K562 (cell line): ENCODE measurements at regions not wholly inside any gene's neighbourhood (a gene's known extent, or its start where the extent isn't known, plus 50 kb on each side); places are given as distances from the start of the nearest gene placed in this dataset.

ENCODE experiments used
- ATAC-seq: fragments of 200-7000 bp; cut with Tn5 transposase; 3 replicates; pipeline ENCODE4 v1.9.1; 2020; ENCODE audit warnings: moderate library complexity
- BruUV-seq: library from RNA; stranded (reverse); fragments of 400-500 nt; replicated peaks from 2 replicates; lab custom pipeline; 2021; lab: Mats Ljungman, UMichigan
- CTCF ChIA-PET: fragments of 300-600 bp; formaldehyde crosslinking; extraction: SDS; loops from one replicate; lab custom pipeline; 2021; ENCODE audit warnings: low intra/inter-chr PET ratio; lab: Yijun Ruan, JAX
- POLR2A ChIA-PET: fragments of 300-600, 350-650 bp; sonication (Branson Sonifier 250); formaldehyde crosslinking; extraction: SDS; loops from one replicate; lab custom pipeline; 2021; ENCODE audit warnings: antibody characterized with exemption, inconsistent platforms; lab: Yijun Ruan, JAX
- DNase-seq, 4 experiments: peaks; one replicate each; pipeline versions ENCODE4 v3.0.0 to v3.0.0-alpha.2; 2011 to 2018; ENCODE audit warnings: low spot score in 3 of 4, mixed read lengths in 3 of 4; ENCODE audit errors: extremely low read depth in 1 of 4
- FAIRE-seq: peaks from 2 replicates; lab custom pipeline; 2011; peaks lifted over from hg19 to GRCh38; lab: Jason Lieb, UNC
- H2AFZ ChIP-seq: 2 replicates; pipeline ENCODE4 v1.6.0; 2011; ENCODE audit warnings: low read depth, low read length, control low read depth, inconsistent platforms
- H3K27ac ChIP-seq: fragments of 200-600 bp; 3 replicates; pipeline ENCODE4 v1.8.0; 2011; ENCODE audit warnings: low read depth, mild to moderate bottlenecking, control low read depth, inconsistent platforms, low read length, moderate library complexity, mixed read lengths; ENCODE audit errors: extremely low read depth
- H3K27me3 ChIP-seq, 2 experiments: fragments of 300-600 bp in 1 of 2; 2 replicates in 1 of 2; 3 replicates in 1 of 2; pipeline versions ENCODE4 v1.6.0 to v1.8.0; 2011; ENCODE audit warnings: inconsistent platforms in 2 of 2, low read length in 2 of 2, mild to moderate bottlenecking in 1 of 2, mixed read lengths in 1 of 2, moderate library complexity in 1 of 2; ENCODE audit not compliant: control insufficient read depth in 2 of 2, insufficient read depth in 2 of 2
- H3K36me3 ChIP-seq: fragments of 300-600 bp; 3 replicates; pipeline ENCODE4 v1.8.0; 2011; ENCODE audit warnings: mild to moderate bottlenecking, low read length, inconsistent platforms; ENCODE audit not compliant: control insufficient read depth, insufficient read depth
- H3K4me1 ChIP-seq, 2 experiments: fragments of 200-600 bp in 1 of 2; replicated peaks in 1 of 2; 2 replicates in 1 of 2; 3 replicates in 1 of 2; pipeline versions ENCODE4 v1.5.1 to v1.8.0; 2011; ENCODE audit warnings: inconsistent platforms in 2 of 2, low read length in 2 of 2, mild to moderate bottlenecking in 1 of 2, mixed read lengths in 1 of 2, moderate library complexity in 1 of 2; ENCODE audit not compliant: control insufficient read depth in 2 of 2, insufficient read depth in 2 of 2
- H3K4me2 ChIP-seq: 2 replicates; pipeline ENCODE4 v1.6.1; 2011; ENCODE audit warnings: low read length, control low read depth, inconsistent platforms, mixed read lengths; ENCODE audit not compliant: insufficient read depth
- H3K4me3 ChIP-seq: fragments of 200-600 bp; sonication (generic), shearing (Covaris generic); 2 replicates; pipeline ENCODE4 v1.5.1; 2016; ENCODE audit warnings: control low read depth, inconsistent platforms
- H3K79me2 ChIP-seq: fragments of 200-600 bp; 3 replicates; pipeline ENCODE4 v1.8.0; 2011; ENCODE audit warnings: low read length, inconsistent platforms; ENCODE audit not compliant: control insufficient read depth, insufficient read depth
- H3K9ac ChIP-seq, 2 experiments: 2 replicates each; pipeline versions ENCODE4 v1.6.0 to v1.6.1; 2011; ENCODE audit warnings: low read depth in 2 of 2, low read length in 2 of 2, control low read depth in 1 of 2, inconsistent platforms in 1 of 2, mild to moderate bottlenecking in 1 of 2, mixed read lengths in 1 of 2; ENCODE audit not compliant: insufficient read depth in 1 of 2
- H3K9me1 ChIP-seq: one replicate; pipeline ENCODE4 v1.6.0; 2011; ENCODE audit warnings: inconsistent platforms, mild to moderate bottlenecking, low read length, moderate library complexity; ENCODE audit not compliant: control insufficient read depth, insufficient read depth
- H3K9me3 ChIP-seq: replicated peaks from 2 replicates; pipeline ENCODE4 v1.5.1; 2011; ENCODE audit warnings: low read depth, low read length, inconsistent platforms; ENCODE audit not compliant: control insufficient read depth, insufficient read depth
- H4K20me1 ChIP-seq: replicated peaks from 2 replicates; pipeline ENCODE4 v1.6.1; 2011; ENCODE audit warnings: low read length, inconsistent platforms, mixed read lengths; ENCODE audit not compliant: control insufficient read depth, insufficient read depth
- CREB3 ChIP-seq: fragments of 450-650 bp; conservative IDR thresholded peaks from 2 replicates; pipeline ENCODE4 v1.6.1; 2016; ENCODE audit warnings: missing genetic modification characterization, low read depth, mild to moderate bottlenecking, missing compliant biosample characterization, moderate library complexity
- CXXC5 ChIP-seq: fragments of 250-450 bp; sonication (Bioruptor Pico); IDR thresholded peaks from 2 replicates; pipeline ENCODE4 v1.8.0; 2022; ENCODE audit warnings: inconsistent platforms, mild to moderate bottlenecking, moderate library complexity
- FOS ChIP-seq: IDR thresholded peaks from 3 replicates; pipeline ENCODE4 v1.6.1; 2011; ENCODE audit not compliant: insufficient read length; ENCODE audit errors: extremely low read depth
- GABPA ChIP-seq: fragments of 200-800 bp; sonication (Bioruptor generic); conservative IDR thresholded peaks from 2 replicates; pipeline ENCODE4 v1.6.1; 2016; ENCODE audit warnings: low read depth, missing genetic modification characterization, missing compliant biosample characterization
- HLTF ChIP-seq: fragments of 450-650 bp; IDR thresholded peaks from 2 replicates; pipeline ENCODE4 v1.6.1; 2016
- MCM2 ChIP-seq: fragments of 450-650 bp; IDR thresholded peaks from 2 replicates; pipeline ENCODE4 v1.6.1; 2017; ENCODE audit warnings: low read depth, mild to moderate bottlenecking
- MLLT1 ChIP-seq, 2 experiments: fragments of 450-650 bp; IDR thresholded peaks; 2 replicates each; pipeline ENCODE4 v1.6.1; 2016
- MXD1 ChIP-seq: fragments of 250-450 bp; sonication (Bioruptor Pico); IDR thresholded peaks from 2 replicates; pipeline ENCODE4 v1.8.0; 2021; ENCODE audit warnings: borderline replicate concordance, mild to moderate bottlenecking, moderate library complexity; ENCODE audit not compliant: poor library complexity, severe bottlenecking
- RBM39 ChIP-seq: fragments of 200-400 bp; formaldehyde crosslinking; optimal IDR thresholded peaks from 2 replicates; pipeline ENCODE3; 2018; ENCODE audit warnings: low read depth, low read length
- RNF2 ChIP-seq: sonication (generic); IDR thresholded peaks from 2 replicates; pipeline ENCODE4 v1.6.1; 2016
- YY1 ChIP-seq, 3 experiments: IDR thresholded peaks; 2 replicates each; pipeline ENCODE4 v1.6.1; 2011; ENCODE audit warnings: low read length in 2 of 3, mild to moderate bottlenecking in 2 of 3, moderate library complexity in 2 of 3, borderline replicate concordance in 1 of 3, control low read depth in 1 of 3, low read depth in 1 of 3; ENCODE audit not compliant: insufficient read depth in 3 of 3, insufficient replicate concordance in 2 of 3, control insufficient read depth in 1 of 3, insufficient read length in 1 of 3; ENCODE audit errors: extremely low read depth in 1 of 3
- ZBTB5 ChIP-seq: fragments of 450-650 bp; IDR thresholded peaks from 2 replicates; pipeline ENCODE4 v1.6.1; 2017; ENCODE audit warnings: antibody characterized with exemption
- WGBS: fragments of 100-300 bp; shearing (Covaris generic); methylation state at CpG from one replicate; pipeline ENCODE4 v1.1.6; 2016; ENCODE audit warnings: low coverage, mixed read lengths; ENCODE audit not compliant: insufficient coverage; ENCODE audit errors: missing lambda C conversion rate; 5-methylcytosine and 5-hydroxymethylcytosine counted together
- in situ Hi-C: fragments of 300-500 bp; cut with MboI; formaldehyde crosslinking; loops from 4 replicates; pipeline ENCODE4 v1.15.0; 2018; ENCODE audit warnings: inconsistent platforms, mixed read lengths
- intact Hi-C: fragments of 100-400 bp; cut with micrococcal nuclease; formaldehyde crosslinking; loops from 2 replicates; pipeline ENCODE4 v1.14.2; 2022
- TF ChIP-seq, protein P1 (sequence below): fragments of 450-650 bp; IDR thresholded peaks from 2 replicates; pipeline ENCODE4 v1.7.1; 2018; ENCODE audit warnings: mild to moderate bottlenecking, low read depth; ENCODE audit not compliant: partially characterized antibody
- TF ChIP-seq, protein P2 (sequence below): sonication (generic); formaldehyde crosslinking; IDR thresholded peaks from 2 replicates; pipeline ENCODE4 v1.8.0; 2022; ENCODE audit warnings: mild to moderate bottlenecking, missing genetic modification reagents

DNA sequence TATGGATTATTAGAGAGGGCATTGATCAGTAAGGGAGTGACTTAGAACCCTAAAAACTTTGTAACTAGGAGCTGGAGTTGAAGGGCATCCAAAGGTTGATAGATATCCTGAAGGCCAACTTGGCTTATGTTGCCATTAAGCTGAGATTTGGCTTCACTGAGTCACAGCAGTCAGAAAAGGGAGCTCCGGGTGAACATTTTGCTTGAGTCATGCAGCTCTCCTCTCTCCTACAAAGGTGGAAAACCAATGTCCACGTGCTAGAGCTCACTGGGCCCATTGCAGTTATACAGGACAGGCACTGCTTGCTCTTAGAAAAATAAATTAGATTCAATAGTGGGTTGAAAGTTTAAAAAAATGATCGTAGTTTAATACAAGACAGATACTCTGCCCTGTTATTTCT, 87.3 kb upstream of the LRIG3 start:
- H3K27me3 ChIP-seq: no peaks in the 10 kb centered on the region
- no peaks in the 10 kb centered on the region for H4K20me1 ChIP-seq
- WGBS: 2% methylated on average over 3 of the region's 3 CpGs
- H2AFZ ChIP-seq: no peak overlapping the region
- in situ Hi-C loops (no loop called here), intact Hi-C loops (no loop called here)
- H3K4me2 ChIP-seq: no peak overlapping the region
- ChIA-PET CTCF (no interaction called here), POLR2A (no interaction called here)
- H3K27ac ChIP-seq: no peak overlapping the region
- H3K4me3 ChIP-seq: no peak overlapping the region
- FAIRE-seq: no peak
- no peak overlapping the region for H3K9ac ChIP-seq
- H3K9me1 ChIP-seq: no peaks in the 10 kb centered on the region
- BruUV-seq: no TSS peak
- no peak for ATAC-seq
- H3K36me3 ChIP-seq: no peaks in the 10 kb centered on the region
- no peaks in the 10 kb centered on the region for H3K9me3 ChIP-seq
- no peak for DNase-seq
- H3K79me2 ChIP-seq: no peaks in the 10 kb centered on the region
- no peaks in the 10 kb centered on the region for H3K4me1 ChIP-seq
- no peak for TF ChIP-seq RNF2
- no peak for TF ChIP-seq CREB3
- TF ChIP-seq MLLT1 (IDR thresholded peaks at IDR 0.05): no peak
- TF ChIP-seq CXXC5: no peak
- TF ChIP-seq, protein P1, sequence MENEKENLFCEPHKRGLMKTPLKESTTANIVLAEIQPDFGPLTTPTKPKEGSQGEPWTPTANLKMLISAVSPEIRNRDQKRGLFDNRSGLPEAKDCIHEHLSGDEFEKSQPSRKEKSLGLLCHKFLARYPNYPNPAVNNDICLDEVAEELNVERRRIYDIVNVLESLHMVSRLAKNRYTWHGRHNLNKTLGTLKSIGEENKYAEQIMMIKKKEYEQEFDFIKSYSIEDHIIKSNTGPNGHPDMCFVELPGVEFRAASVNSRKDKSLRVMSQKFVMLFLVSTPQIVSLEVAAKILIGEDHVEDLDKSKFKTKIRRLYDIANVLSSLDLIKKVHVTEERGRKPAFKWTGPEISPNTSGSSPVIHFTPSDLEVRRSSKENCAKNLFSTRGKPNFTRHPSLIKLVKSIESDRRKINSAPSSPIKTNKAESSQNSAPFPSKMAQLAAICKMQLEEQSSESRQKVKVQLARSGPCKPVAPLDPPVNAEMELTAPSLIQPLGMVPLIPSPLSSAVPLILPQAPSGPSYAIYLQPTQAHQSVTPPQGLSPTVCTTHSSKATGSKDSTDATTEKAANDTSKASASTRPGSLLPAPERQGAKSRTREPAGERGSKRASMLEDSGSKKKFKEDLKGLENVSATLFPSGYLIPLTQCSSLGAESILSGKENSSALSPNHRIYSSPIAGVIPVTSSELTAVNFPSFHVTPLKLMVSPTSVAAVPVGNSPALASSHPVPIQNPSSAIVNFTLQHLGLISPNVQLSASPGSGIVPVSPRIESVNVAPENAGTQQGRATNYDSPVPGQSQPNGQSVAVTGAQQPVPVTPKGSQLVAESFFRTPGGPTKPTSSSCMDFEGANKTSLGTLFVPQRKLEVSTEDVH: no peak
- TF ChIP-seq MXD1: no peak
- TF ChIP-seq HLTF: no peak
- no peak for TF ChIP-seq FOS
- no peak for TF ChIP-seq YY1 (IDR thresholded peaks at IDR 0.05; ENCODE audit: borderline replicate concordance in 1 of 3, control insufficient read depth in 1 of 3, extremely low read depth in 1 of 3, insufficient read depth in 3 of 3, insufficient read length in 1 of 3, insufficient replicate concordance in 2 of 3, low read depth in 1 of 3, low read length in 2 of 3)
- TF ChIP-seq, protein P2, sequence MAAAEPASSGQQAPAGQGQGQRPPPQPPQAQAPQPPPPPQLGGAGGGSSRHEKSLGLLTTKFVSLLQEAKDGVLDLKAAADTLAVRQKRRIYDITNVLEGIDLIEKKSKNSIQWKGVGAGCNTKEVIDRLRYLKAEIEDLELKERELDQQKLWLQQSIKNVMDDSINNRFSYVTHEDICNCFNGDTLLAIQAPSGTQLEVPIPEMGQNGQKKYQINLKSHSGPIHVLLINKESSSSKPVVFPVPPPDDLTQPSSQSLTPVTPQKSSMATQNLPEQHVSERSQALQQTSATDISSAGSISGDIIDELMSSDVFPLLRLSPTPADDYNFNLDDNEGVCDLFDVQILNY (CRISPR knock-in tag): no peak
- TF ChIP-seq ZBTB5: no peak
- TF ChIP-seq MCM2: no peak
- no peak for TF ChIP-seq RBM39
- TF ChIP-seq GABPA (tag): no peak
